NCI-H524 treated with DMSO at 0.1 percent for 48 hours (cell line): ENCODE measurements at regions not wholly inside any gene's neighbourhood (a gene's known extent, or its start where the extent isn't known, plus 50 kb on each side); places are given as distances from the start of the nearest gene placed in this dataset.

ENCODE experiments used
- DNase-seq: peaks from one replicate; lab custom pipeline; 2025; lab: John Stamatoyannopoulos, UW

GRCh38 chr17:27391427-27391826, 64.8 kb upstream of the KSR1 start:
- DNase-seq: no peak

GRCh38 chr17:27396045-27396444, 60.2 kb upstream of the KSR1 start:
- no peak for DNase-seq

GRCh38 chr17:27396941-27397340, 59.3 kb upstream of the KSR1 start:
- DNase-seq: no peak

- no peak for DNase-seq
Observed at GRCh38 chr17:27398691-27399090, 57.6 kb upstream of the KSR1 start.

GRCh38 chr17:27400991-27401390, 55.3 kb upstream of the KSR1 start:
- DNase-seq: no peak

- no peak for DNase-seq
Observed at GRCh38 chr17:27402943-27403342, 53.3 kb upstream of the KSR1 start.

GRCh38 chr17:27403480-27404005, 52.7 kb upstream of the KSR1 start:
- DNase-seq: no peak

GRCh38 chr17:27404676-27405075, 51.6 kb upstream of the KSR1 start:
- DNase-seq: no peak
